Transverse colon (tissue), 4 donors: ENCODE measurements at regions not wholly inside any gene's neighbourhood (a gene's known extent, or its start where the extent isn't known, plus 50 kb on each side); places are given as distances from the start of the nearest gene placed in this dataset.

Source experiments
- EP300 ChIP-seq: sonication (generic); formaldehyde crosslinking; IDR thresholded peaks from one replicate; pipeline ENCODE4 v1.6.1; 2017; ENCODE audit warnings: antibody characterized with exemption, low read depth
- POLR2A ChIP-seq: fragments of 450-650 bp; IDR thresholded peaks from one replicate; pipeline ENCODE4 v1.6.1; 2016; ENCODE audit warnings: antibody characterized with exemption, mild to moderate bottlenecking, moderate library complexity
- POLR2AphosphoS5 ChIP-seq, 3 donors: sonication (generic); formaldehyde crosslinking; IDR thresholded peaks; one replicate each; pipeline ENCODE4 v1.6.1; 2016; ENCODE audit warnings: antibody characterized with exemption in 3 of 3
- TF ChIP-seq, protein P1 (sequence below), 5 experiments: fragments of 200-600 bp in 3 of 5; fragments of 450-650 bp in 2 of 5; sonication (generic) in 3 of 5; IDR thresholded peaks; 1 replicate in 2 of 5; 2 replicates in 3 of 5; pipeline ENCODE4 v1.5.1; 2016 to 2017; ENCODE audit warnings: antibody characterized with exemption in 5 of 5, inconsistent platforms in 3 of 5, mild to moderate bottlenecking in 2 of 5, moderate library complexity in 1 of 5

DNA sequence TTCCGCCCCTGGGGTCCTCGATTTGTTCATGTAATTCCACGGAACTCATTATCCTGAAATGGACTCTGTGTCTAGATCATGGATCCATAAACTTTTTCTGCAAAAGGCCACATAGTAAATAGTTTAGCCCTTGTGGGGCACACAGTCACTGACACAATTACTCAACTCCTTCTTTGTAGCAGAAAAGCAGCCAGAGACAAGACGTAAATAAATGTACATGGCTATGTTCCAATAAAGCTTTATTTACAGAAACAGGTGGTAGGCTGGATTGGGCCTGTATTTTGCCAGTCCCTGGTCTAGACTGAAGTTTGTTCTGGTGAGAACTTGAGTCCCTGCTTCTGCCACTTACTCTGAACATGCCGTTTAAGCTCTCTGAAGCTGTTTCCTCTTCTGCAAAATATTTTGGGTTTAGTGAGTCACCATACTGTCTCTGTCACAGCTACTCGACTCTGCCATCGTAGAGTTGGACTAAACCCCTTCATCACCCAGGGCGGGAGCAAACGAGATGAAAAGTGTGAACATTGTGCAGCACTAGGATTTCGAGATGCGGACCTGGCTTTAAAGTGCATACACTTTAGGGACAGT lies 61.9 kb upstream of the FOXF1 start:
- no peak for TF ChIP-seq POLR2A
- TF ChIP-seq, protein P1, sequence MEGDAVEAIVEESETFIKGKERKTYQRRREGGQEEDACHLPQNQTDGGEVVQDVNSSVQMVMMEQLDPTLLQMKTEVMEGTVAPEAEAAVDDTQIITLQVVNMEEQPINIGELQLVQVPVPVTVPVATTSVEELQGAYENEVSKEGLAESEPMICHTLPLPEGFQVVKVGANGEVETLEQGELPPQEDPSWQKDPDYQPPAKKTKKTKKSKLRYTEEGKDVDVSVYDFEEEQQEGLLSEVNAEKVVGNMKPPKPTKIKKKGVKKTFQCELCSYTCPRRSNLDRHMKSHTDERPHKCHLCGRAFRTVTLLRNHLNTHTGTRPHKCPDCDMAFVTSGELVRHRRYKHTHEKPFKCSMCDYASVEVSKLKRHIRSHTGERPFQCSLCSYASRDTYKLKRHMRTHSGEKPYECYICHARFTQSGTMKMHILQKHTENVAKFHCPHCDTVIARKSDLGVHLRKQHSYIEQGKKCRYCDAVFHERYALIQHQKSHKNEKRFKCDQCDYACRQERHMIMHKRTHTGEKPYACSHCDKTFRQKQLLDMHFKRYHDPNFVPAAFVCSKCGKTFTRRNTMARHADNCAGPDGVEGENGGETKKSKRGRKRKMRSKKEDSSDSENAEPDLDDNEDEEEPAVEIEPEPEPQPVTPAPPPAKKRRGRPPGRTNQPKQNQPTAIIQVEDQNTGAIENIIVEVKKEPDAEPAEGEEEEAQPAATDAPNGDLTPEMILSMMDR (IDR thresholded peaks at IDR 0.05), result no peak
- no peak for TF ChIP-seq EP300
- TF ChIP-seq POLR2AphosphoS5 (IDR thresholded peaks at IDR 0.05), result no peak
